WTC11 (cell line): ENCODE measurements at regions not wholly inside any gene's neighbourhood (a gene's known extent, or its start where the extent isn't known, plus 50 kb on each side); places are given as distances from the start of the nearest gene placed in this dataset.

Experiments
- CTCF ChIP-seq: fragments of 200-600 bp; IDR thresholded peaks from 2 replicates; pipeline ENCODE4 v1.8.0; 2022; ENCODE audit warnings: antibody characterized with exemption
- IRF2 ChIP-seq: sonication (generic); formaldehyde crosslinking; IDR thresholded peaks from 2 replicates; pipeline ENCODE4 v1.8.0; 2022; ENCODE audit warnings: low read depth, missing genetic modification reagents, borderline replicate concordance
- JUN ChIP-seq: sonication (generic); formaldehyde crosslinking; IDR thresholded peaks from 2 replicates; pipeline ENCODE4 v1.8.0; 2023; ENCODE audit warnings: mild to moderate bottlenecking, missing genetic modification reagents
- MAX ChIP-seq: sonication (generic); formaldehyde crosslinking; IDR thresholded peaks from 2 replicates; pipeline ENCODE4 v1.8.0; 2022; ENCODE audit warnings: mild to moderate bottlenecking, missing genetic modification reagents
- PRRX2 ChIP-seq: fragments of 250-450 bp; sonication (Bioruptor Pico); IDR thresholded peaks from 2 replicates; pipeline ENCODE4 v1.8.0; 2021; ENCODE audit warnings: mild to moderate bottlenecking
- TP53 ChIP-seq: sonication (generic); formaldehyde crosslinking; IDR thresholded peaks from 2 replicates; pipeline ENCODE4 v1.8.1; 2023; ENCODE audit warnings: mild to moderate bottlenecking, missing genetic modification reagents
- USF2 ChIP-seq: sonication (generic); formaldehyde crosslinking; IDR thresholded peaks from 2 replicates; pipeline ENCODE4 v1.8.1; 2023; ENCODE audit warnings: mild to moderate bottlenecking, missing genetic modification reagents, moderate library complexity
- ZNF396 ChIP-seq: fragments of 250-450 bp; sonication (Bioruptor Pico); IDR thresholded peaks from 2 replicates; pipeline ENCODE4 v1.8.0; 2021; ENCODE audit warnings: mild to moderate bottlenecking, moderate library complexity, borderline replicate concordance

- TF ChIP-seq JUN (CRISPR knock-in tag) = no peak
- TF ChIP-seq CTCF = no peak
- no peak for TF ChIP-seq TP53
- no peak for TF ChIP-seq MAX (CRISPR knock-in tag)
- no peak for TF ChIP-seq PRRX2 (CRISPR knock-in tag)
- TF ChIP-seq IRF2 (CRISPR knock-in tag) = no peak
- TF ChIP-seq ZNF396 = no peak
- TF ChIP-seq USF2 (CRISPR knock-in tag) = no peak
Measured at GRCh38 chr9:134266418-134266817, 59.8 kb upstream of the RXRA start.
